AG04449 (cell line): ENCODE measurements at regions not wholly inside any gene's neighbourhood (a gene's known extent, or its start where the extent isn't known, plus 50 kb on each side); places are given as distances from the start of the nearest gene placed in this dataset.

Experiments
- CTCF ChIA-PET: fragments of 350-600 bp; formaldehyde crosslinking; extraction: SDS; loops from one replicate; lab custom pipeline; 2021; ENCODE audit warnings: antibody characterized with exemption; lab: Yijun Ruan, JAX
- POLR2A ChIA-PET: fragments of 400-600, 350-600 bp; formaldehyde crosslinking; extraction: SDS; loops from one replicate; lab custom pipeline; 2020; ENCODE audit warnings: antibody characterized with exemption, inconsistent platforms; lab: Yijun Ruan, JAX
- DNase-seq: peaks from one replicate; pipeline ENCODE4 v3.0.0-alpha.2; 2010; ENCODE audit warnings: low read depth, low spot score
- H3K4me3 ChIP-seq: 2 replicates; pipeline ENCODE4 v1.5.1; 2011; ENCODE audit warnings: low read depth, mild to moderate bottlenecking, control low read depth, low read length
- TF ChIP-seq, protein P1 (sequence below): IDR thresholded peaks from one replicate; pipeline ENCODE4 v1.5.1; 2011; ENCODE audit warnings: mild to moderate bottlenecking, moderate library complexity, low read length, control low read depth, inconsistent platforms; ENCODE audit not compliant: insufficient read depth; ENCODE audit errors: missing control alignments

DNA sequence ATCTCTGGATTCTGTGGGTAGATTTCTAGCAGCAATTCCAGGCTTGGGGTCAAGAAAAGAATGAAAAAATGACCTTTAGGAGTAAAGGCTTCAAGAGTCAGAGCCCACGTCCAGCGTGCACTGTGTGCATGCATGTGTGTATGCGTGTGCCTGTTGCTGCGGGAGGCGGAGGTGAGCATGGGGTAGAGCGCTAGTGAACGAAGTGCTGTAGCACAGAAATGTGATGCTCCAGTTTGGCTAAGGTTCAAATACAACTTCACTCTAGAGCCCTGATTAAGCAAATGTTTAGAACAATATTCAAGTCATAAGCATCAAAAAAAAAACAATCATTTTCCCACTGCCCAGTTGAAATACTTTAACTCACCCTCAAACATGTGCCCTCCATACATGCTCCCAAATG, 403.9 kb downstream of the ZNF608 start:
- no peak for DNase-seq
- CTCF ChIA-PET: no interaction called here
- no peak overlapping the region for H3K4me3 ChIP-seq
- TF ChIP-seq, protein P1, sequence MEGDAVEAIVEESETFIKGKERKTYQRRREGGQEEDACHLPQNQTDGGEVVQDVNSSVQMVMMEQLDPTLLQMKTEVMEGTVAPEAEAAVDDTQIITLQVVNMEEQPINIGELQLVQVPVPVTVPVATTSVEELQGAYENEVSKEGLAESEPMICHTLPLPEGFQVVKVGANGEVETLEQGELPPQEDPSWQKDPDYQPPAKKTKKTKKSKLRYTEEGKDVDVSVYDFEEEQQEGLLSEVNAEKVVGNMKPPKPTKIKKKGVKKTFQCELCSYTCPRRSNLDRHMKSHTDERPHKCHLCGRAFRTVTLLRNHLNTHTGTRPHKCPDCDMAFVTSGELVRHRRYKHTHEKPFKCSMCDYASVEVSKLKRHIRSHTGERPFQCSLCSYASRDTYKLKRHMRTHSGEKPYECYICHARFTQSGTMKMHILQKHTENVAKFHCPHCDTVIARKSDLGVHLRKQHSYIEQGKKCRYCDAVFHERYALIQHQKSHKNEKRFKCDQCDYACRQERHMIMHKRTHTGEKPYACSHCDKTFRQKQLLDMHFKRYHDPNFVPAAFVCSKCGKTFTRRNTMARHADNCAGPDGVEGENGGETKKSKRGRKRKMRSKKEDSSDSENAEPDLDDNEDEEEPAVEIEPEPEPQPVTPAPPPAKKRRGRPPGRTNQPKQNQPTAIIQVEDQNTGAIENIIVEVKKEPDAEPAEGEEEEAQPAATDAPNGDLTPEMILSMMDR: no peak
- POLR2A ChIA-PET: no interaction called here

DNA sequence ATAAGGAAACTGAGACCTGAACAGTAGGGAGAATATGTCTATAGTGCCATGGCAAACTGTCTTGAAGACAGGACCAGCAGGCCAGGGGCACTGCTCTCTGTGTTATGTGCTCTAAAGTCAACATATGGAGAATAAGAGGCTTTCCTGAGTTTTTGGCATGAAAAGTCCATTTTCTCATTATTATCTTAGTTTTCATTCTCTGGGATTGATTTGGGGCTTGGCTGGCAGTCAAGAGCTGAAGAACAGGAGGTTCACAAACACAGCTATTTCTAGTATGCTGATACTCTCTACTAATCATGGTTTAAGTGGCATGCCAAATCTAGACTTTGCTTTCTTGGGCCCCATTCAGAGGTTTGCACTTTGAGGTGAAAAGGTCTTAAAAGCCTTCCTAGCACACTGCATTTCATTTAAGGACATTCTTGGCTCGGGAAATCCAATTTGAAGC, 404.4 kb downstream of the ZNF608 start:
- DNase-seq: peak; percentile 23
- H3K4me3 ChIP-seq: no peak overlapping the region
- ChIA-PET POLR2A (no interaction called here), CTCF (no interaction called here)
- TF ChIP-seq, protein P1: no peak

DNA sequence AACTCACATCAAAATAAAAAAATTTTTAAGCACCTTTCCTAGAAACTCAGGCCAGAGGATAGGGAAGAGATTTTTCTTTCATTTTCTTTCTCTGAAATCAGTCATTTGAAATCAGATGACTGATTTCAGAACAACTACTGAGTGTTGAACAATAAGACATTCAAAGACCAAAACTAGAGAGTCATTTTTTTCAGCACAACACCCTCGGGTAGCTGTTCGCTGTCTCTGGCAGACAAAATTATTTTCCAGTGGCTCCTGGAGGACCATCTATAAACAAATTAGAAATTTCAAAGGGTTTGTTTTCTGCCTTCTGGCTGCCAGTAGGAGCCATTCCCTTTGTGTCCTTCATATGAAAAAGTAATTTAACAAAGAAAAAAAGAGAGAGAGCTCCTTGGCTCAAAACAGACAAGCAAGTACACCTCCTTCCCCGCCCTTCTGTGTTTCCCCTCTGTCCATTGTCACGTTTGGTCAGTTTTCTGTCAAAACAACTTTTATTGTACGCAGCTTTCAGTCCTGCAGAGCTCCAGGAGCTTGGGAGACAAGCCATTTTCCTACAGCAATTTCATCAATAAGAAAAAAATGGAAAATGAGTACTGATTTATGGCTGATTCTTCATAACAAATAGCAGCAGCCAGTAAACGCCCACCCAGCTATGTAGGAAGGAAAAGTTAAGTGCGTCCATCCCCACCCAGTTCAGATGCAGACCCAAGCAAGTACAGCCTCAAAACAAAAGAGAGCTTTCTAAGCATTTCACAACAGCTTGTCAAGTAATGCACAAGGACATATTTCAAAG, 405.2 kb downstream of the ZNF608 start:
- POLR2A ChIA-PET: no interaction called here
- CTCF ChIA-PET: no interaction called here
- TF ChIP-seq, protein P1: no peak
- DNase-seq: no peak
- H3K4me3 ChIP-seq: no peak overlapping the region

DNA sequence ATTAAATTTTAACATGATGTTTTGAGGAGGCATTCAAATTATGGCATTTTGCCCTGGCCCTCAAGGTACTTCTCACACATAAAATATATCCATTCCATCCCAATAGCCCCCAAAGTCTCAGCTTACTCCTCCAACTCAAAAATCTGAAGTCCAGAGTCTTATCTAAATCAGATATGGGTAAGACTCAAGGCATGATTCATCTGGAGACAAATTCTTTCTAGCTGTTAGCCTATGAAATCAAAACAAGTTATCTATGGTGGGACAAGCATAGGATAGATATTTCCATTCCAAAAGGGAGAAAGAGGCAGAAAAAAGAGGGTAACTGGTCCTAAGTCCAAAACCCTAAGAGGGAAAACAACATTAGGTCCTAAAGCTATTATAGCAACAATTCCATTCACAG, 408.4 kb downstream of the ZNF608 start:
- H3K4me3 ChIP-seq: no peak overlapping the region
- ChIA-PET CTCF (no interaction called here), POLR2A (no interaction called here)
- TF ChIP-seq, protein P1: no peak
- DNase-seq: no peak

DNA sequence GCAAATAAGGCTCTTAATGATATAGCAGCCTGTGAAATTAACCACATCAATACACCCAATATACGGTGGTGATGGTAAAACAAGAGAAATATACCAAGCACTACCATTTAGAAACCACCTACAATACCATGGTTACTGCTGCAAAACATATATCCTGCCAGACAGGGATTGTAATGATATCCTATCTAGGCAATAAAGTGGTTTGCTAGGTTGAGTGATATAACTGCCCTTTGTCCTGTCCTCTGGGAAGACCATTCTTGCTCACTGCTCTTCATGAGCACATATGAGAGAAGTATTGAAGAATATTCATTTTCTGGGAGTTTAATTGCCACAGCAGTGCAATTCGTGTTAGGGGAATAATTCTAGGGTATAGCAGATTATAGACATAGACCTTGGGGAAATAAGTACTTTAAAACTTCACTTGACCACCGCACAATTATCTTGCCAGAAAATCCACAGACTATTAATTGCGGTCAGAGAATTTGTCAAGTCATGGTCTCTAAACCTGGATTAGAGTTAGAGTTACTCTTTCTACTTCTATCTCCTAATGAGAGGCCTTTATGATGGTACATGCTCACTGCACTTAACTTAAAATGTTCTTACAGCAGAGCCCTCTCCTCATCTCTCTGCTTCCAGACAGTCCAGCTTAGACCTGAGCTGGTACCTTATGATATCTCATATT, 413.0 kb downstream of the ZNF608 start:
- ChIA-PET POLR2A (no interaction called here), CTCF (no interaction called here)
- DNase-seq: no peak
- TF ChIP-seq, protein P1: no peak
- no peak overlapping the region for H3K4me3 ChIP-seq

DNA sequence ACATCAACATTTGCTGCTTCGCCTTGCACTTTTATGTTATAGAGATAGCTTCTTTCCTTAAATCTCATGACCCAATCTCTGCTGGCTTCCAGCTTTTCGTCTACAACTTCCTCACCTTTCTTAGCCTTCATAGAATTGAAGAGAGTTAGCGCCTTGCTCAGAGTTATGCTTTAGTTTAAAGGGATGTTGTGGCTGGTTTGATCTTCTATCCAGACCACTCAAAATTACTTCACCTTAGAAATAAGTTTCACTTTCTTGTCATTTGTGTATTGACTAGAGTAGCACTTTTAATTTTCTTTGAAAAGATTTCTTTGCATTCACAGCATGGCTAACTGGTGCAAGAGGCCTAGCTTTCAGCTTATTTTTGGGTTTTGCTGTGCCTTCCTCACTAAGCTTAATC, 414.2 kb downstream of the ZNF608 start:
- DNase-seq: no peak
- ChIA-PET POLR2A (no interaction called here), CTCF (no interaction called here)
- TF ChIP-seq, protein P1: no peak
- H3K4me3 ChIP-seq: no peak overlapping the region
